Astrocyte (in vitro differentiated cells and primary cell): ENCODE measurements at regions not wholly inside any gene's neighbourhood (a gene's known extent, or its start where the extent isn't known, plus 50 kb on each side); places are given as distances from the start of the nearest gene placed in this dataset.

ENCODE experiments used
- CTCF ChIP-seq: IDR thresholded peaks from 2 replicates; pipeline ENCODE4 v1.5.1; 2011; ENCODE audit warnings: low read depth, mild to moderate bottlenecking, inconsistent platforms, low read length, moderate library complexity; ENCODE audit not compliant: insufficient read depth
- EZH2 ChIP-seq: IDR thresholded peaks from 2 replicates; pipeline ENCODE4 v1.6.1; 2012; ENCODE audit warnings: mild to moderate bottlenecking, low read length, inconsistent platforms; ENCODE audit not compliant: insufficient read depth

GRCh38 chr10:105658696-105659095 lies 1017.6 kb downstream of the SORCS3 start:
- TF ChIP-seq CTCF (no peak), EZH2 (no peak)
